Psoas muscle (tissue), 7 donors: ENCODE measurements at regions not wholly inside any gene's neighbourhood (a gene's known extent, or its start where the extent isn't known, plus 50 kb on each side); places are given as distances from the start of the nearest gene placed in this dataset.

ENCODE experiments used
- ATAC-seq, 4 donors: fragments of 200-7000 bp; cut with Tn5 transposase; one replicate each; pipeline ENCODE4 v1.9.1; 2020; ENCODE audit warnings: moderate library complexity in 3 of 4, mild to moderate bottlenecking in 2 of 4
- DNase-seq, 2 donors: peaks; one replicate each; pipeline ENCODE4 v3.0.0-alpha.2; 2020
- H3K27ac ChIP-seq: fragments of 200-600 bp; one replicate; pipeline ENCODE4 v1.8.0; 2022
- H3K27me3 ChIP-seq, 3 donors: fragments of 200-600 bp in 1 of 3; one replicate each; pipeline versions ENCODE4 v1.6.1 to v1.8.0; 2013 to 2022; ENCODE audit warnings: low read length in 2 of 3, mild to moderate bottlenecking in 2 of 3, moderate library complexity in 1 of 3; ENCODE audit not compliant: insufficient read depth in 3 of 3
- H3K36me3 ChIP-seq, 2 donors: fragments of 200-600 bp in 1 of 2; one replicate each; pipeline versions ENCODE4 v1.6.1 to v1.8.0; 2013 to 2022; ENCODE audit warnings: low read depth in 1 of 2, mild to moderate bottlenecking in 1 of 2, moderate library complexity in 1 of 2; ENCODE audit not compliant: insufficient read depth in 1 of 2
- H3K4me1 ChIP-seq: fragments of 200-600 bp; one replicate; pipeline ENCODE4 v1.8.0; 2022
- H3K4me3 ChIP-seq: fragments of 200-600 bp; one replicate; pipeline ENCODE4 v1.8.0; 2022; ENCODE audit warnings: mild to moderate bottlenecking
- H3K9me3 ChIP-seq: fragments of 200-600 bp; one replicate; pipeline ENCODE4 v1.8.0; 2022
- WGBS, 3 donors: extraction: QIAGEN DNeasy Blood & Tissue Kit; methylation state at CpG; one replicate each; pipeline versions ENCODE4 v1.1.6 to v1.1.7; 2013; 5-methylcytosine and 5-hydroxymethylcytosine counted together
- intact Hi-C, 2 donors: fragments of 100-400 bp; cut with DNase I; formaldehyde crosslinking; loops; one replicate each; pipeline versions ENCODE4 v1.11.0 to v1.14.2; 2022
- TF ChIP-seq, protein P1 (sequence below): fragments of 200-600 bp; IDR thresholded peaks from one replicate; pipeline ENCODE4 v1.8.0; 2022; ENCODE audit warnings: antibody characterized with exemption
- donor health status: healthy with polysubstance abuse.
- donor health status: DM: no; HTN: no; CAD: no; lungs with moderate emphysema.
- donor health status: Bipolar disorder and iron deficiency.
- donor health status: healthy.
- donor health status: DM: yes; HTN: yes; CAD: no.
- donor health status: DM: no; HTN: no; CAD: no.
- donor health status: DM: yes; HTN: yes; CAD: no.

- Histone ChIP-seq H3K27ac (no peak overlapping the region), H3K36me3 (no peaks in the 10 kb centered on the region), H3K27me3 (no peaks in the 10 kb centered on the region), H3K4me3 (no peak overlapping the region), H3K9me3 (no peaks in the 10 kb centered on the region), H3K4me1 (no peaks in the 10 kb centered on the region)
- TF ChIP-seq, protein P1, sequence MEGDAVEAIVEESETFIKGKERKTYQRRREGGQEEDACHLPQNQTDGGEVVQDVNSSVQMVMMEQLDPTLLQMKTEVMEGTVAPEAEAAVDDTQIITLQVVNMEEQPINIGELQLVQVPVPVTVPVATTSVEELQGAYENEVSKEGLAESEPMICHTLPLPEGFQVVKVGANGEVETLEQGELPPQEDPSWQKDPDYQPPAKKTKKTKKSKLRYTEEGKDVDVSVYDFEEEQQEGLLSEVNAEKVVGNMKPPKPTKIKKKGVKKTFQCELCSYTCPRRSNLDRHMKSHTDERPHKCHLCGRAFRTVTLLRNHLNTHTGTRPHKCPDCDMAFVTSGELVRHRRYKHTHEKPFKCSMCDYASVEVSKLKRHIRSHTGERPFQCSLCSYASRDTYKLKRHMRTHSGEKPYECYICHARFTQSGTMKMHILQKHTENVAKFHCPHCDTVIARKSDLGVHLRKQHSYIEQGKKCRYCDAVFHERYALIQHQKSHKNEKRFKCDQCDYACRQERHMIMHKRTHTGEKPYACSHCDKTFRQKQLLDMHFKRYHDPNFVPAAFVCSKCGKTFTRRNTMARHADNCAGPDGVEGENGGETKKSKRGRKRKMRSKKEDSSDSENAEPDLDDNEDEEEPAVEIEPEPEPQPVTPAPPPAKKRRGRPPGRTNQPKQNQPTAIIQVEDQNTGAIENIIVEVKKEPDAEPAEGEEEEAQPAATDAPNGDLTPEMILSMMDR = no peak
- WGBS, 3 donors = 37 to 46% (median 40%) methylated on average over 8 of the region's 8 CpGs
- DNase-seq (no peak), ATAC-seq (no peak)
- intact Hi-C loops = no loop called here
These were observed 72.8 kb upstream of the SPON1 start for GRCh38 chr11:13889552-13890249.

GRCh38 chr11:13891911-13892310 is 70.6 kb upstream of the SPON1 start:
- Histone ChIP-seq H3K27me3 (no peaks in the 10 kb centered on the region), H3K4me3 (no peak overlapping the region), H3K27ac (no peak overlapping the region), H3K36me3 (no peaks in the 10 kb centered on the region), H3K4me1 (no peaks in the 10 kb centered on the region), H3K9me3 (no peaks in the 10 kb centered on the region)
- ATAC-seq (no peak), DNase-seq (no peak)
- intact Hi-C loops = no loop called here
- TF ChIP-seq, protein P1 = no peak
- WGBS, 3 donors = 72 to 87% (median 82%) methylated on average over 1 of the region's 1 CpG

GRCh38 chr11:13896175-13896980 is 66.1 kb upstream of the SPON1 start:
- TF ChIP-seq, protein P1 = no peak
- ATAC-seq (no peak), DNase-seq (no peak)
- H3K27ac ChIP-seq = no peak overlapping the region
- intact Hi-C loops = no loop called here
- no peaks in the 10 kb centered on the region for H3K27me3 ChIP-seq
- WGBS, 3 donors = 75 to 78% (median 76%) methylated on average over 6 of the region's 6 CpGs
- H3K4me1 ChIP-seq = no peaks in the 10 kb centered on the region
- no peaks in the 10 kb centered on the region for H3K36me3 ChIP-seq
- no peaks in the 10 kb centered on the region for H3K9me3 ChIP-seq
- H3K4me3 ChIP-seq = no peak overlapping the region

GRCh38 chr11:13896981-13897353 is 65.6 kb upstream of the SPON1 start:
- intact Hi-C loops = no loop called here
- H3K4me1 ChIP-seq = no peaks in the 10 kb centered on the region
- no peaks in the 10 kb centered on the region for H3K36me3 ChIP-seq
- ATAC-seq (no peak), DNase-seq (no peak)
- H3K27me3 ChIP-seq = no peaks in the 10 kb centered on the region
- 83 to 86% (median 85%) methylated on average over 7 of the region's 7 CpGs for WGBS, 3 donors
- no peak overlapping the region for H3K27ac ChIP-seq
- TF ChIP-seq, protein P1 = no peak
- no peaks in the 10 kb centered on the region for H3K9me3 ChIP-seq
- H3K4me3 ChIP-seq = no peak overlapping the region
